SU-DHL-6 (cell line): ENCODE measurements at regions not wholly inside any gene's neighbourhood (a gene's known extent, or its start where the extent isn't known, plus 50 kb on each side); places are given as distances from the start of the nearest gene placed in this dataset.

Experiments used
- H2AFZ ChIP-seq: fragments of 200-600 bp; sonication (generic); 2 replicates; pipeline ENCODE4 v1.6.1; 2014; ENCODE audit warnings: low read depth, mild to moderate bottlenecking, moderate library complexity, mixed read lengths, antibody characterized with exemption, low read length; ENCODE audit not compliant: severe bottlenecking
- H3F3A ChIP-seq: fragments of 200-600 bp; shearing (Covaris generic); 2 replicates; pipeline ENCODE4 v1.6.0; 2016; ENCODE audit warnings: antibody characterized with exemption, mild to moderate bottlenecking; ENCODE audit not compliant: insufficient read depth
- H3K27ac ChIP-seq: fragments of 200-600 bp; sonication (generic); 2 replicates; pipeline ENCODE4 v1.5.1; 2016; ENCODE audit warnings: low read depth, mild to moderate bottlenecking, low read length, moderate library complexity, mixed read lengths
- H3K27me3 ChIP-seq: fragments of 200-600 bp; sonication (generic), shearing (Covaris generic); 2 replicates; pipeline ENCODE4 v1.6.0; 2014; ENCODE audit warnings: mild to moderate bottlenecking, low read length
- H3K36me3 ChIP-seq: fragments of 200-600 bp; sonication (generic); 2 replicates; pipeline ENCODE4 v1.6.1; 2014; ENCODE audit warnings: mild to moderate bottlenecking, low read length, mixed read lengths
- H3K4me2 ChIP-seq: fragments of 300-600, 200-600 bp; shearing (Covaris generic), sonication (generic); 2 replicates; pipeline ENCODE4 v1.6.0; 2014; ENCODE audit warnings: low read length, low read depth, mild to moderate bottlenecking; ENCODE audit not compliant: poor library complexity, severe bottlenecking
- H3K4me3 ChIP-seq: fragments of 200-600 bp; sonication (generic); 2 replicates; pipeline ENCODE4 v1.5.1; 2014; ENCODE audit warnings: antibody characterized with exemption, low read length, mild to moderate bottlenecking, mixed read lengths; ENCODE audit not compliant: insufficient read depth, poor library complexity, severe bottlenecking
- H3K79me2 ChIP-seq: fragments of 200-600 bp; sonication (generic); 2 replicates; pipeline ENCODE4 v1.6.1; 2014; ENCODE audit warnings: mild to moderate bottlenecking, low read length, moderate library complexity; ENCODE audit not compliant: insufficient read depth
- H3K9ac ChIP-seq: fragments of 200-600 bp; sonication (generic); 2 replicates; pipeline ENCODE4 v1.7.0; 2014; ENCODE audit warnings: mild to moderate bottlenecking, low read length
- H3K9me2 ChIP-seq: fragments of 200-600 bp; sonication (generic); replicated peaks from 2 replicates; pipeline ENCODE4 v1.6.1; 2014; ENCODE audit warnings: low read length; ENCODE audit not compliant: insufficient read depth
- H3K9me3 ChIP-seq: fragments of 200-600 bp; sonication (generic); 2 replicates; pipeline ENCODE4 v1.6.1; 2014; ENCODE audit warnings: low read length, mixed read lengths; ENCODE audit not compliant: insufficient read depth
- H4K20me1 ChIP-seq: fragments of 200-600 bp; sonication (generic); 2 replicates; pipeline ENCODE4 v1.6.1; 2014; ENCODE audit warnings: low read depth, mild to moderate bottlenecking, antibody characterized with exemption, low read length, moderate library complexity, mixed read lengths
- EZH2phosphoT487 ChIP-seq: fragments of 200-600 bp; sonication (generic), shearing (Covaris generic); conservative IDR thresholded peaks from 2 replicates; pipeline ENCODE4 v1.6.1; 2018; ENCODE audit warnings: mild to moderate bottlenecking, antibody characterized with exemption, low read length, moderate library complexity, mixed read lengths
- TF ChIP-seq, protein P1 (sequence below): fragments of 200-600 bp; sonication (generic); IDR thresholded peaks from one replicate; pipeline ENCODE4 v1.5.1; 2017; ENCODE audit warnings: antibody characterized with exemption, mild to moderate bottlenecking, low read length, moderate library complexity; ENCODE audit not compliant: insufficient read depth, poor library complexity, severe bottlenecking

GRCh38 chr12:20212658-20213555 lies 155.4 kb upstream of the PDE3A start:
- H3K4me2 ChIP-seq = no peak overlapping the region
- H3F3A ChIP-seq = no peaks in the 10 kb centered on the region
- H3K9ac ChIP-seq = no peak overlapping the region
- H3K9me3 ChIP-seq = no peaks in the 10 kb centered on the region
- H3K27ac ChIP-seq = no peak overlapping the region
- H4K20me1 ChIP-seq = no peaks in the 10 kb centered on the region
- no peaks in the 10 kb centered on the region for H3K36me3 ChIP-seq
- no peaks in the 10 kb centered on the region for H3K9me2 ChIP-seq
- H3K4me3 ChIP-seq = no peak overlapping the region
- H3K27me3 ChIP-seq = no peaks in the 10 kb centered on the region
- H2AFZ ChIP-seq = no peak overlapping the region
- H3K79me2 ChIP-seq = no peaks in the 10 kb centered on the region
- no peak for TF ChIP-seq EZH2phosphoT487
- TF ChIP-seq, protein P1, sequence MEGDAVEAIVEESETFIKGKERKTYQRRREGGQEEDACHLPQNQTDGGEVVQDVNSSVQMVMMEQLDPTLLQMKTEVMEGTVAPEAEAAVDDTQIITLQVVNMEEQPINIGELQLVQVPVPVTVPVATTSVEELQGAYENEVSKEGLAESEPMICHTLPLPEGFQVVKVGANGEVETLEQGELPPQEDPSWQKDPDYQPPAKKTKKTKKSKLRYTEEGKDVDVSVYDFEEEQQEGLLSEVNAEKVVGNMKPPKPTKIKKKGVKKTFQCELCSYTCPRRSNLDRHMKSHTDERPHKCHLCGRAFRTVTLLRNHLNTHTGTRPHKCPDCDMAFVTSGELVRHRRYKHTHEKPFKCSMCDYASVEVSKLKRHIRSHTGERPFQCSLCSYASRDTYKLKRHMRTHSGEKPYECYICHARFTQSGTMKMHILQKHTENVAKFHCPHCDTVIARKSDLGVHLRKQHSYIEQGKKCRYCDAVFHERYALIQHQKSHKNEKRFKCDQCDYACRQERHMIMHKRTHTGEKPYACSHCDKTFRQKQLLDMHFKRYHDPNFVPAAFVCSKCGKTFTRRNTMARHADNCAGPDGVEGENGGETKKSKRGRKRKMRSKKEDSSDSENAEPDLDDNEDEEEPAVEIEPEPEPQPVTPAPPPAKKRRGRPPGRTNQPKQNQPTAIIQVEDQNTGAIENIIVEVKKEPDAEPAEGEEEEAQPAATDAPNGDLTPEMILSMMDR = no peak

DNA sequence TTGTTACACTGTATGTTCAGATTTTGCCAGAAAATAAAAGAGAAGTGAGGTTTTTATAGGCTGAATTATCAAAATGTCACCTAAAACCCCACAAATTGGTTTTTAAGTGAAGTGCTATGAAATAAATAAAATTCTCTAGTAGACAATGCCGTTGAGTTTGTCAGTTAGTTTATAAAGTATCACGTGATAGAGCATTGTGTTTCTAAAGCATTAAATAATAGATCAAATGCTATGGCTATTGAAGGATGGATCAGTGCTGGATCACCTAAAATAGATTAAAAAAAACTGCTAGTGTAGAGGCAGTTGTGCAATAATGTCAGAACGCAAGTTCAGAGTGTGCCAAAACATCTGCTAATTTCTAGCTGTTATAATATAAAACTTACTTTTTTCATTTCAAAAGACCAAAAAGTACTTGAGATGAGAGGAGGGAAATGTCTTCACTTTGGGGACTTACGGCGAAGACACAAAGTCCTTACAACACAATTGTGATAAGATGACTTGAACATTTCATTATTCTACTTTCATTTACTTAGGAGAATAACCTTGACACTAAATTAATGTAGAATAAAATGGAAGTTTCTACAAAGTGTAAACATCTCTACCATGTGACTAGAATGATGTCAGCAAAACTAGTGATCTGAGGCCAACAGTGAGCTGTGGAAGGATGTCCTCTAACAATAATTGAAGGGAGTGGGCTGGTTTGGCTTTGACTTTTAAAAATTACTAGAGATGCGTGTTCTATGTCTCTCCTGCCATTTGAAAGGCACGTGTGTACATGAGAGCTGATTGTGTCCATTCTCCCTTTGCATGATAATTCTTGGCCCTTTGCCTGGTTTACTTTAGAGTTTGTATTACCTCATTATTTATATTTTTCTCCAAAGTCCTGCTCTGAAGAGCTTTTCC lies 154.4 kb upstream of the PDE3A start:
- no peaks in the 10 kb centered on the region for H3K9me2 ChIP-seq
- H3K27me3 ChIP-seq = no peaks in the 10 kb centered on the region
- H3K27ac ChIP-seq = no peak overlapping the region
- H3K79me2 ChIP-seq = no peaks in the 10 kb centered on the region
- H3K4me3 ChIP-seq = no peak overlapping the region
- TF ChIP-seq EZH2phosphoT487 = no peak
- TF ChIP-seq, protein P1 = no peak
- H3K9me3 ChIP-seq = no peaks in the 10 kb centered on the region
- H3F3A ChIP-seq = no peaks in the 10 kb centered on the region
- H2AFZ ChIP-seq = no peak overlapping the region
- H3K4me2 ChIP-seq = no peak overlapping the region
- H4K20me1 ChIP-seq = no peaks in the 10 kb centered on the region
- no peak overlapping the region for H3K9ac ChIP-seq
- no peaks in the 10 kb centered on the region for H3K36me3 ChIP-seq

DNA sequence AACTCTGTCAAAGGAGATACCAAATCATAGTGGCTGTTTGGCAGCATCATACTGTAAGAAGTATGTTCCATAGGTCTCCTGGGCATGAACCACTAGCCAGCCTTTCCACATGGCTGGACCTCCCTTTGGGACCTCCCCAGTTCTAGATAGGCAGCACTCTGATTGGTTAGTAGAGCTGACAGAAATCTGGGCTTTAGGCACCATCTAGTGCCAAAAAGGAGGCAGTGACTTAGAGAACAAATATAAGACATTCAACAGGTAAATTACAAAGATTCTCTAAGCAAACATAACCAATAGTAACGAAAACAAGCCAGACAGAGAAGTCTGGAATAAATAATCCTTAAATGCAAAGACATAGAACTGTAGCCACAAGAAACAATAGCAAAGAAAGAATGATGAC lies 148.0 kb upstream of the PDE3A start:
- Histone ChIP-seq H3K4me2 (no peak overlapping the region), H3K36me3 (no peaks in the 10 kb centered on the region), H3F3A (no peaks in the 10 kb centered on the region), H2AFZ (no peak overlapping the region), H3K4me3 (no peak overlapping the region), H3K79me2 (no peaks in the 10 kb centered on the region), H3K9me3 (no peaks in the 10 kb centered on the region), H4K20me1 (no peaks in the 10 kb centered on the region), H3K27ac (no peak overlapping the region), H3K9ac (no peak overlapping the region), H3K27me3 (no peaks in the 10 kb centered on the region), H3K9me2 (no peaks in the 10 kb centered on the region)
- TF ChIP-seq EZH2phosphoT487 = no peak
- TF ChIP-seq, protein P1 = no peak
